WTC11 (cell line): ENCODE measurements at regions not wholly inside any gene's neighbourhood (a gene's known extent, or its start where the extent isn't known, plus 50 kb on each side); places are given as distances from the start of the nearest gene placed in this dataset.
A peak's percentile ranks its signal among the peaks of the same experiment; 100 is the strongest.

Experiments
- ATAC-seq: fragments of 200-7000 bp; cut with Tn5 transposase; 2 replicates; pipeline ENCODE4 v1.10.0; 2021; ENCODE audit warnings: mild to moderate bottlenecking, moderate library complexity
- CTCF ChIA-PET: fragments of 300-600 bp; sonication (Branson Sonifier 250); formaldehyde crosslinking; loops from one replicate; lab custom pipeline; 2021; ENCODE audit warnings: antibody characterized with exemption; lab: Charles Lee
- POLR2A ChIA-PET: fragments of 350-600 bp; sonication (Branson Sonifier 250); formaldehyde crosslinking; loops from one replicate; lab custom pipeline; 2021; ENCODE audit warnings: antibody characterized with exemption; lab: Charles Lee
- DNase-seq: peaks from one replicate; pipeline ENCODE4 v3.0.0; 2021; ENCODE audit warnings: low spot score
- H3K27ac Mint-ChIP-seq: 2 replicates; pipeline ENCODE4 v1.8.0; 2021; ENCODE audit warnings: mixed read lengths
- H3K27me3 Mint-ChIP-seq: 2 replicates; pipeline ENCODE4 v1.8.0; 2021; ENCODE audit warnings: low read depth, mild to moderate bottlenecking, moderate library complexity, mixed read lengths
- H3K36me3 Mint-ChIP-seq: 2 replicates; pipeline ENCODE4 v1.8.0; 2021; ENCODE audit warnings: mixed read lengths
- H3K4me1 Mint-ChIP-seq: 2 replicates; pipeline ENCODE4 v1.8.0; 2022; ENCODE audit warnings: mixed read lengths
- H3K4me3 Mint-ChIP-seq: 2 replicates; pipeline ENCODE4 v1.8.0; 2021; ENCODE audit warnings: mild to moderate bottlenecking, moderate library complexity, mixed read lengths
- H3K9me3 Mint-ChIP-seq: 2 replicates; pipeline ENCODE4 v1.8.0; 2021; ENCODE audit warnings: mixed read lengths
- FOXK1 ChIP-seq: sonication (generic); formaldehyde crosslinking; IDR thresholded peaks from 2 replicates; pipeline ENCODE4 v1.8.0; 2022; ENCODE audit warnings: mild to moderate bottlenecking, moderate library complexity, missing genetic modification reagents
- JAZF1 ChIP-seq: fragments of 250-450 bp; sonication (Bioruptor Pico); IDR thresholded peaks from 2 replicates; pipeline ENCODE4 v1.9.0; 2021; ENCODE audit warnings: moderate library complexity, mild to moderate bottlenecking, inconsistent platforms
- KAT7 ChIP-seq: sonication (generic); formaldehyde crosslinking; IDR thresholded peaks from 2 replicates; pipeline ENCODE4 v1.8.1; 2023; ENCODE audit warnings: missing genetic modification reagents, mild to moderate bottlenecking, borderline replicate concordance
- MXD4 ChIP-seq: fragments of 250-450 bp; sonication (Bioruptor Pico); IDR thresholded peaks from 2 replicates; pipeline ENCODE4 v1.8.0; 2021; ENCODE audit warnings: mild to moderate bottlenecking, moderate library complexity, borderline replicate concordance
- RORB ChIP-seq: fragments of 250-450 bp; sonication (Bioruptor Pico); IDR thresholded peaks from 2 replicates; pipeline ENCODE4 v1.9.0; 2021; ENCODE audit warnings: mild to moderate bottlenecking
- SMAD4 ChIP-seq: sonication (generic); formaldehyde crosslinking; IDR thresholded peaks from 2 replicates; pipeline ENCODE4 v1.8.0; 2022; ENCODE audit warnings: mild to moderate bottlenecking, missing genetic modification reagents
- SP1 ChIP-seq: sonication (generic); formaldehyde crosslinking; conservative IDR thresholded peaks from 2 replicates; pipeline ENCODE4 v1.8.1; 2022; ENCODE audit warnings: missing genetic modification reagents
- TCF7 ChIP-seq: sonication (generic); formaldehyde crosslinking; IDR thresholded peaks from 2 replicates; pipeline ENCODE4 v1.8.0; 2022; ENCODE audit warnings: mild to moderate bottlenecking, low read depth, missing genetic modification reagents, moderate library complexity
- TEAD4 ChIP-seq: sonication (generic); formaldehyde crosslinking; IDR thresholded peaks from 2 replicates; pipeline ENCODE4 v1.8.0; 2022; ENCODE audit warnings: mild to moderate bottlenecking, missing genetic modification reagents
- TP53 ChIP-seq: sonication (generic); formaldehyde crosslinking; IDR thresholded peaks from 2 replicates; pipeline ENCODE4 v1.8.1; 2023; ENCODE audit warnings: mild to moderate bottlenecking, missing genetic modification reagents
- ZNF121 ChIP-seq: sonication (generic); formaldehyde crosslinking; IDR thresholded peaks from 2 replicates; pipeline ENCODE4 v1.8.0; 2023; ENCODE audit warnings: missing genetic modification reagents
- ZNF416 ChIP-seq: fragments of 250-450 bp; sonication (Bioruptor Pico); IDR thresholded peaks from 2 replicates; pipeline ENCODE4 v1.9.0; 2021; ENCODE audit warnings: mild to moderate bottlenecking, inconsistent platforms
- ZNF671 ChIP-seq: fragments of 250-450 bp; sonication (Bioruptor Pico); IDR thresholded peaks from 2 replicates; pipeline ENCODE4 v1.8.0; 2021; ENCODE audit warnings: mild to moderate bottlenecking
- TF ChIP-seq, protein P1 (sequence below): fragments of 250-450 bp; sonication (Bioruptor Pico); IDR thresholded peaks from 2 replicates; pipeline ENCODE4 v1.9.0; 2021; ENCODE audit warnings: moderate library complexity, mild to moderate bottlenecking, inconsistent platforms, borderline replicate concordance
- TF ChIP-seq, protein P2 (sequence below): sonication (generic); formaldehyde crosslinking; IDR thresholded peaks from 2 replicates; pipeline ENCODE4 v1.8.0; 2022; ENCODE audit warnings: mild to moderate bottlenecking, missing genetic modification reagents
- TF ChIP-seq, protein P3 (sequence below): fragments of 200-600 bp; IDR thresholded peaks from 2 replicates; pipeline ENCODE4 v1.8.0; 2022; ENCODE audit warnings: antibody characterized with exemption
- TF ChIP-seq, protein P4 (sequence below): sonication (generic); formaldehyde crosslinking; IDR thresholded peaks from 2 replicates; pipeline ENCODE4 v1.8.1; 2023; ENCODE audit warnings: mild to moderate bottlenecking, missing genetic modification reagents, borderline replicate concordance
- TF ChIP-seq, protein P5 (sequence below): sonication (generic); formaldehyde crosslinking; conservative IDR thresholded peaks from 2 replicates; pipeline ENCODE4 v1.8.1; 2023; ENCODE audit warnings: mild to moderate bottlenecking, low read depth, missing genetic modification reagents, moderate library complexity
- TF ChIP-seq, protein P6 (sequence below): sonication (generic); formaldehyde crosslinking; IDR thresholded peaks from 2 replicates; pipeline ENCODE4 v1.8.1; 2023; ENCODE audit warnings: mild to moderate bottlenecking, missing genetic modification reagents

DNA sequence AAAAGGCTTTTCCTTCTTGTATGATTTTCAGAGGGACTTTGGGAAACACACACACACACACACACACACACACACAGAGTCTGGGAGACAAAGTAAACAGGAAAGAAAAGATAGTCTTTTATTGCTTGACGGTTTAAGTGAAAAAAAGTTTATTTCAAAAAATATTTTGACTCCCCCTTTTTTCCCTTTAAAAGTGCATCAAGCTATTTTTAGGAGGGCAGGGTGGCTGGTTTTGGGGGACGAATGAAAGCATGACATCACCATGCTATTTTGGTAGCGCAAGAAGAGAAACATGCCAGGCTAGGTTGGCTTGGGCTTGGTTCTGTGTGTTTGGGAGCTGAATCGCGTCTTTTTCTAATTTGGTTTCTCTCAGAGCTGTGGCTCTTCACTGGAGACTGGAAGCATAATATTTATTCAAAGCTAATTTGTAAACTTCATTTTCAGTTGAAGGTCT, 129.2 kb downstream of the BAMBI start:
- no peaks in the 10 kb centered on the region for H3K9me3 Mint-ChIP-seq
- POLR2A ChIA-PET: no interaction called here
- TF ChIP-seq, protein P1, sequence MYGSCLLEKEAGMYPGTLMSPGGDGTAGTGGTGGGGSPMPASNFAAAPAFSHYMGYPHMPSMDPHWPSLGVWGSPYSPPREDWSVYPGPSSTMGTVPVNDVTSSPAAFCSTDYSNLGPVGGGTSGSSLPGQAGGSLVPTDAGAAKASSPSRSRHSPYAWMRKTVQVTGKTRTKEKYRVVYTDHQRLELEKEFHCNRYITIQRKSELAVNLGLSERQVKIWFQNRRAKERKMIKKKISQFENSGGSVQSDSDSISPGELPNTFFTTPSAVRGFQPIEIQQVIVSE (CRISPR knock-in tag): no peak
- TF ChIP-seq, protein P2, sequence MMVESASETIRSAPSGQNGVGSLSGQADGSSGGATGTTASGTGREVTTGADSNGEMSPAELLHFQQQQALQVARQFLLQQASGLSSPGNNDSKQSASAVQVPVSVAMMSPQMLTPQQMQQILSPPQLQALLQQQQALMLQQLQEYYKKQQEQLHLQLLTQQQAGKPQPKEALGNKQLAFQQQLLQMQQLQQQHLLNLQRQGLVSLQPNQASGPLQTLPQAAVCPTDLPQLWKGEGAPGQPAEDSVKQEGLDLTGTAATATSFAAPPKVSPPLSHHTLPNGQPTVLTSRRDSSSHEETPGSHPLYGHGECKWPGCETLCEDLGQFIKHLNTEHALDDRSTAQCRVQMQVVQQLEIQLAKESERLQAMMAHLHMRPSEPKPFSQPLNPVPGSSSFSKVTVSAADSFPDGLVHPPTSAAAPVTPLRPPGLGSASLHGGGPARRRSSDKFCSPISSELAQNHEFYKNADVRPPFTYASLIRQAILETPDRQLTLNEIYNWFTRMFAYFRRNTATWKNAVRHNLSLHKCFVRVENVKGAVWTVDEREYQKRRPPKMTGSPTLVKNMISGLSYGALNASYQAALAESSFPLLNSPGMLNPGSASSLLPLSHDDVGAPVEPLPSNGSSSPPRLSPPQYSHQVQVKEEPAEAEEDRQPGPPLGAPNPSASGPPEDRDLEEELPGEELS (CRISPR knock-in tag): no peak
- TF ChIP-seq SP1 (no peak), KAT7 (CRISPR knock-in tag) (no peak), ZNF416 (CRISPR knock-in tag) (no peak), FOXK1 (no peak), ZNF121 (CRISPR knock-in tag) (no peak), TEAD4 (CRISPR knock-in tag) (no peak), SMAD4 (CRISPR knock-in tag) (no peak), TP53 (CRISPR knock-in tag) (no peak), MXD4 (no peak), JAZF1 (no peak), TCF7 (no peak), ZNF671 (CRISPR knock-in tag) (no peak), RORB (no peak)
- TF ChIP-seq, protein P3, sequence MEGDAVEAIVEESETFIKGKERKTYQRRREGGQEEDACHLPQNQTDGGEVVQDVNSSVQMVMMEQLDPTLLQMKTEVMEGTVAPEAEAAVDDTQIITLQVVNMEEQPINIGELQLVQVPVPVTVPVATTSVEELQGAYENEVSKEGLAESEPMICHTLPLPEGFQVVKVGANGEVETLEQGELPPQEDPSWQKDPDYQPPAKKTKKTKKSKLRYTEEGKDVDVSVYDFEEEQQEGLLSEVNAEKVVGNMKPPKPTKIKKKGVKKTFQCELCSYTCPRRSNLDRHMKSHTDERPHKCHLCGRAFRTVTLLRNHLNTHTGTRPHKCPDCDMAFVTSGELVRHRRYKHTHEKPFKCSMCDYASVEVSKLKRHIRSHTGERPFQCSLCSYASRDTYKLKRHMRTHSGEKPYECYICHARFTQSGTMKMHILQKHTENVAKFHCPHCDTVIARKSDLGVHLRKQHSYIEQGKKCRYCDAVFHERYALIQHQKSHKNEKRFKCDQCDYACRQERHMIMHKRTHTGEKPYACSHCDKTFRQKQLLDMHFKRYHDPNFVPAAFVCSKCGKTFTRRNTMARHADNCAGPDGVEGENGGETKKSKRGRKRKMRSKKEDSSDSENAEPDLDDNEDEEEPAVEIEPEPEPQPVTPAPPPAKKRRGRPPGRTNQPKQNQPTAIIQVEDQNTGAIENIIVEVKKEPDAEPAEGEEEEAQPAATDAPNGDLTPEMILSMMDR: no peak
- TF ChIP-seq, protein P4, sequence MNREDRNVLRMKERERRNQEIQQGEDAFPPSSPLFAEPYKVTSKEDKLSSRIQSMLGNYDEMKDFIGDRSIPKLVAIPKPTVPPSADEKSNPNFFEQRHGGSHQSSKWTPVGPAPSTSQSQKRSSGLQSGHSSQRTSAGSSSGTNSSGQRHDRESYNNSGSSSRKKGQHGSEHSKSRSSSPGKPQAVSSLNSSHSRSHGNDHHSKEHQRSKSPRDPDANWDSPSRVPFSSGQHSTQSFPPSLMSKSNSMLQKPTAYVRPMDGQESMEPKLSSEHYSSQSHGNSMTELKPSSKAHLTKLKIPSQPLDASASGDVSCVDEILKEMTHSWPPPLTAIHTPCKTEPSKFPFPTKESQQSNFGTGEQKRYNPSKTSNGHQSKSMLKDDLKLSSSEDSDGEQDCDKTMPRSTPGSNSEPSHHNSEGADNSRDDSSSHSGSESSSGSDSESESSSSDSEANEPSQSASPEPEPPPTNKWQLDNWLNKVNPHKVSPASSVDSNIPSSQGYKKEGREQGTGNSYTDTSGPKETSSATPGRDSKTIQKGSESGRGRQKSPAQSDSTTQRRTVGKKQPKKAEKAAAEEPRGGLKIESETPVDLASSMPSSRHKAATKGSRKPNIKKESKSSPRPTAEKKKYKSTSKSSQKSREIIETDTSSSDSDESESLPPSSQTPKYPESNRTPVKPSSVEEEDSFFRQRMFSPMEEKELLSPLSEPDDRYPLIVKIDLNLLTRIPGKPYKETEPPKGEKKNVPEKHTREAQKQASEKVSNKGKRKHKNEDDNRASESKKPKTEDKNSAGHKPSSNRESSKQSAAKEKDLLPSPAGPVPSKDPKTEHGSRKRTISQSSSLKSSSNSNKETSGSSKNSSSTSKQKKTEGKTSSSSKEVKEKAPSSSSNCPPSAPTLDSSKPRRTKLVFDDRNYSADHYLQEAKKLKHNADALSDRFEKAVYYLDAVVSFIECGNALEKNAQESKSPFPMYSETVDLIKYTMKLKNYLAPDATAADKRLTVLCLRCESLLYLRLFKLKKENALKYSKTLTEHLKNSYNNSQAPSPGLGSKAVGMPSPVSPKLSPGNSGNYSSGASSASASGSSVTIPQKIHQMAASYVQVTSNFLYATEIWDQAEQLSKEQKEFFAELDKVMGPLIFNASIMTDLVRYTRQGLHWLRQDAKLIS (CRISPR knock-in tag): no peak
- TF ChIP-seq, protein P5, sequence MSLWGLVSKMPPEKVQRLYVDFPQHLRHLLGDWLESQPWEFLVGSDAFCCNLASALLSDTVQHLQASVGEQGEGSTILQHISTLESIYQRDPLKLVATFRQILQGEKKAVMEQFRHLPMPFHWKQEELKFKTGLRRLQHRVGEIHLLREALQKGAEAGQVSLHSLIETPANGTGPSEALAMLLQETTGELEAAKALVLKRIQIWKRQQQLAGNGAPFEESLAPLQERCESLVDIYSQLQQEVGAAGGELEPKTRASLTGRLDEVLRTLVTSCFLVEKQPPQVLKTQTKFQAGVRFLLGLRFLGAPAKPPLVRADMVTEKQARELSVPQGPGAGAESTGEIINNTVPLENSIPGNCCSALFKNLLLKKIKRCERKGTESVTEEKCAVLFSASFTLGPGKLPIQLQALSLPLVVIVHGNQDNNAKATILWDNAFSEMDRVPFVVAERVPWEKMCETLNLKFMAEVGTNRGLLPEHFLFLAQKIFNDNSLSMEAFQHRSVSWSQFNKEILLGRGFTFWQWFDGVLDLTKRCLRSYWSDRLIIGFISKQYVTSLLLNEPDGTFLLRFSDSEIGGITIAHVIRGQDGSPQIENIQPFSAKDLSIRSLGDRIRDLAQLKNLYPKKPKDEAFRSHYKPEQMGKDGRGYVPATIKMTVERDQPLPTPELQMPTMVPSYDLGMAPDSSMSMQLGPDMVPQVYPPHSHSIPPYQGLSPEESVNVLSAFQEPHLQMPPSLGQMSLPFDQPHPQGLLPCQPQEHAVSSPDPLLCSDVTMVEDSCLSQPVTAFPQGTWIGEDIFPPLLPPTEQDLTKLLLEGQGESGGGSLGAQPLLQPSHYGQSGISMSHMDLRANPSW: no peak
- TF ChIP-seq, protein P6, sequence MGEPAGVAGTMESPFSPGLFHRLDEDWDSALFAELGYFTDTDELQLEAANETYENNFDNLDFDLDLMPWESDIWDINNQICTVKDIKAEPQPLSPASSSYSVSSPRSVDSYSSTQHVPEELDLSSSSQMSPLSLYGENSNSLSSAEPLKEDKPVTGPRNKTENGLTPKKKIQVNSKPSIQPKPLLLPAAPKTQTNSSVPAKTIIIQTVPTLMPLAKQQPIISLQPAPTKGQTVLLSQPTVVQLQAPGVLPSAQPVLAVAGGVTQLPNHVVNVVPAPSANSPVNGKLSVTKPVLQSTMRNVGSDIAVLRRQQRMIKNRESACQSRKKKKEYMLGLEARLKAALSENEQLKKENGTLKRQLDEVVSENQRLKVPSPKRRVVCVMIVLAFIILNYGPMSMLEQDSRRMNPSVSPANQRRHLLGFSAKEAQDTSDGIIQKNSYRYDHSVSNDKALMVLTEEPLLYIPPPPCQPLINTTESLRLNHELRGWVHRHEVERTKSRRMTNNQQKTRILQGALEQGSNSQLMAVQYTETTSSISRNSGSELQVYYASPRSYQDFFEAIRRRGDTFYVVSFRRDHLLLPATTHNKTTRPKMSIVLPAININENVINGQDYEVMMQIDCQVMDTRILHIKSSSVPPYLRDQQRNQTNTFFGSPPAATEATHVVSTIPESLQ (CRISPR knock-in tag): no peak
- CTCF ChIA-PET: no interaction called here
- H3K36me3 Mint-ChIP-seq: no peaks in the 10 kb centered on the region
- ATAC-seq (no peak), DNase-seq (no peak)
- H3K27me3 Mint-ChIP-seq: no peaks in the 10 kb centered on the region
- H3K27ac Mint-ChIP-seq: peak overlapping the region; percentile 57
- H3K4me1 Mint-ChIP-seq: peaks cover 62% of the 10 kb centered on the region
- no peak overlapping the region for H3K4me3 Mint-ChIP-seq
